Hepatocyte (in vitro differentiated cells): ENCODE measurements at regions not wholly inside any gene's neighbourhood (a gene's known extent, or its start where the extent isn't known, plus 50 kb on each side); places are given as distances from the start of the nearest gene placed in this dataset.

Experiments used
- DNase-seq: peaks from one replicate; pipeline ENCODE4 v3.0.0-alpha.2; 2016; ENCODE audit warnings: low spot score
- H2AFZ ChIP-seq: fragments of 200-600 bp; sonication (generic); 2 replicates; pipeline ENCODE4 v1.6.0; 2016; ENCODE audit warnings: antibody characterized with exemption, mild to moderate bottlenecking
- H3K27ac ChIP-seq: fragments of 200-600 bp; sonication (generic); 2 replicates; pipeline ENCODE4 v1.5.1; 2016; ENCODE audit warnings: mild to moderate bottlenecking
- H3K27me3 ChIP-seq: fragments of 200-600 bp; sonication (generic); 2 replicates; pipeline ENCODE4 v1.6.1; 2016
- H3K36me3 ChIP-seq: fragments of 200-600 bp; sonication (generic); replicated peaks from 2 replicates; pipeline ENCODE4 v1.5.1; 2016; ENCODE audit warnings: low read depth; ENCODE audit not compliant: insufficient read depth
- H3K4me1 ChIP-seq: fragments of 200-600 bp; sonication (generic); 2 replicates; pipeline ENCODE4 v1.5.1; 2016; ENCODE audit warnings: mild to moderate bottlenecking, moderate library complexity; ENCODE audit not compliant: insufficient read depth
- H3K4me2 ChIP-seq: fragments of 200-600 bp; sonication (generic); 2 replicates; pipeline ENCODE4 v1.6.0; 2016
- H3K4me3 ChIP-seq: fragments of 200-600 bp; sonication (generic); 2 replicates; pipeline ENCODE4 v1.5.1; 2016; ENCODE audit warnings: mild to moderate bottlenecking
- H3K79me2 ChIP-seq: fragments of 200-600 bp; sonication (generic); 2 replicates; pipeline ENCODE4 v1.6.0; 2017; ENCODE audit warnings: mild to moderate bottlenecking
- H3K9me2 ChIP-seq: fragments of 200-600 bp; sonication (generic); replicated peaks from 2 replicates; pipeline ENCODE4 v1.6.0; 2017; ENCODE audit warnings: mild to moderate bottlenecking; ENCODE audit not compliant: insufficient read depth
- H3K9me3 ChIP-seq: fragments of 200-600 bp; sonication (generic); 2 replicates; pipeline ENCODE4 v1.5.1; 2016; ENCODE audit warnings: low read depth, mild to moderate bottlenecking
- H4K20me1 ChIP-seq: fragments of 200-600 bp; sonication (generic); 2 replicates; pipeline ENCODE4 v1.6.0; 2016; ENCODE audit warnings: mild to moderate bottlenecking; ENCODE audit not compliant: insufficient read depth, poor library complexity, severe bottlenecking
- EZH2 ChIP-seq: fragments of 200-600 bp; sonication (generic); IDR thresholded peaks from 2 replicates; pipeline ENCODE4 v1.6.1; 2016; ENCODE audit warnings: antibody characterized with exemption, mild to moderate bottlenecking, borderline replicate concordance
- EZH2phosphoT487 ChIP-seq: fragments of 200-600 bp; sonication (generic); IDR thresholded peaks from one replicate; pipeline ENCODE4 v1.6.1; 2018; ENCODE audit warnings: antibody characterized with exemption, mild to moderate bottlenecking, low read depth, moderate library complexity; ENCODE audit not compliant: unreplicated experiment, severe bottlenecking
- WGBS: methylation state at CpG from one replicate; pipeline ENCODE4 v1.1.6; 2016; ENCODE audit warnings: low lambda C conversion rate; ENCODE audit errors: missing lambda C conversion rate; 5-methylcytosine and 5-hydroxymethylcytosine counted together
- TF ChIP-seq, protein P1 (sequence below): fragments of 200-600 bp; sonication (generic); IDR thresholded peaks from 2 replicates; pipeline ENCODE4 v1.5.1; 2016; ENCODE audit warnings: antibody characterized with exemption, mild to moderate bottlenecking; ENCODE audit not compliant: poor library complexity

DNA sequence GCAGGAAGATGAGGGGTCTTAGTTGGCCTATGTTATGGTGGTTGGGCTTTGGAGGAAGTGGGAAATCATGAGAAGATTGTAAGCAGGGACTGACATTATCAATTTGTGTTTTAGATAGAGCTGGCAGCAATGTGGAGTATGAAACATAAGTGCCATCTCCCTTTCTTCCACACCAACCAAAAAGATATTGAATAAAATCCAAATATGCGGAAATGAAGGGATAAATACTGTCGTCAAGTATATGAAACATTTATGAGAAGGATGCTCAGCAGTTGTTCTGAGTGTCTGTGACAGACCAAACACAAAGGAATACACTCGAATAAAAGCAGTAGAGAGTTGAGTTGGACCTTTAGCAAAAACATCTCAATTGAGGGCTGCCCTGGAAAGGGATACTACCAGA, 1090.0 kb upstream of the ZEB2 start:
- no peak for DNase-seq
- no peaks in the 10 kb centered on the region for H3K36me3 ChIP-seq
- no peaks in the 10 kb centered on the region for H4K20me1 ChIP-seq
- no peak overlapping the region for H2AFZ ChIP-seq
- TF ChIP-seq, protein P1, sequence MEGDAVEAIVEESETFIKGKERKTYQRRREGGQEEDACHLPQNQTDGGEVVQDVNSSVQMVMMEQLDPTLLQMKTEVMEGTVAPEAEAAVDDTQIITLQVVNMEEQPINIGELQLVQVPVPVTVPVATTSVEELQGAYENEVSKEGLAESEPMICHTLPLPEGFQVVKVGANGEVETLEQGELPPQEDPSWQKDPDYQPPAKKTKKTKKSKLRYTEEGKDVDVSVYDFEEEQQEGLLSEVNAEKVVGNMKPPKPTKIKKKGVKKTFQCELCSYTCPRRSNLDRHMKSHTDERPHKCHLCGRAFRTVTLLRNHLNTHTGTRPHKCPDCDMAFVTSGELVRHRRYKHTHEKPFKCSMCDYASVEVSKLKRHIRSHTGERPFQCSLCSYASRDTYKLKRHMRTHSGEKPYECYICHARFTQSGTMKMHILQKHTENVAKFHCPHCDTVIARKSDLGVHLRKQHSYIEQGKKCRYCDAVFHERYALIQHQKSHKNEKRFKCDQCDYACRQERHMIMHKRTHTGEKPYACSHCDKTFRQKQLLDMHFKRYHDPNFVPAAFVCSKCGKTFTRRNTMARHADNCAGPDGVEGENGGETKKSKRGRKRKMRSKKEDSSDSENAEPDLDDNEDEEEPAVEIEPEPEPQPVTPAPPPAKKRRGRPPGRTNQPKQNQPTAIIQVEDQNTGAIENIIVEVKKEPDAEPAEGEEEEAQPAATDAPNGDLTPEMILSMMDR = no peak
- TF ChIP-seq EZH2 (no peak), EZH2phosphoT487 (no peak)
- H3K4me3 ChIP-seq = no peak overlapping the region
- no peaks in the 10 kb centered on the region for H3K27me3 ChIP-seq
- no peaks in the 10 kb centered on the region for H3K79me2 ChIP-seq
- 92% methylated on average over 3 of the region's 3 CpGs for WGBS
- H3K4me1 ChIP-seq = no peaks in the 10 kb centered on the region
- H3K9me3 ChIP-seq = no peaks in the 10 kb centered on the region
- no peak overlapping the region for H3K27ac ChIP-seq
- no peak overlapping the region for H3K4me2 ChIP-seq
- no peaks in the 10 kb centered on the region for H3K9me2 ChIP-seq

DNA sequence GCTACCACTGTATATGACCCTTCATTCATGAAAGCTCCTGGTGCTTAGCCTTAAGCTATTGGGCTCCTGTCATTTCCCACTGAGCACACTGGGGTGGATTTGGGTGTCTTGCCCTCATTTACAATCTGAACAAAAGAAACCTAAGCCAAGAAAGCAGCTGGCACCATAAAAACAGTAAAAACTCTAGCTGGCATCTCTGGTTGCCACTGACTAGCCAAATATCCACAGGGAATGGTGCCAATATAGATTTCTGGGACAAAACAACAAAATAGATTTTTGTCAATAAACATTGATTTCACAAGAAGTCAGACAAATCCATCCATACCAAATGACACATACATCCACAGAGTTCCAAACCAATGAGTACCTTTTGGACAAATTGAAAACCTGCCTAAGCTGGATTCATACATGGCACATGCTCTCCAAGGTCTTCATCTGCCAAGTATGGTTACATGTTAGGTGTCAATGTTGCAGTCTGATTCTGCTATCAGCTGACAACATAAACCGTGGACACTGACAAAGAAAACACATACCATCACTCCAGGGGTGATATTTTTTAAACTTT, 1081.5 kb upstream of the ZEB2 start:
- no peak overlapping the region for H2AFZ ChIP-seq
- 96% methylated on average over 1 of the region's 1 CpG for WGBS
- H3K9me3 ChIP-seq = no peaks in the 10 kb centered on the region

DNA sequence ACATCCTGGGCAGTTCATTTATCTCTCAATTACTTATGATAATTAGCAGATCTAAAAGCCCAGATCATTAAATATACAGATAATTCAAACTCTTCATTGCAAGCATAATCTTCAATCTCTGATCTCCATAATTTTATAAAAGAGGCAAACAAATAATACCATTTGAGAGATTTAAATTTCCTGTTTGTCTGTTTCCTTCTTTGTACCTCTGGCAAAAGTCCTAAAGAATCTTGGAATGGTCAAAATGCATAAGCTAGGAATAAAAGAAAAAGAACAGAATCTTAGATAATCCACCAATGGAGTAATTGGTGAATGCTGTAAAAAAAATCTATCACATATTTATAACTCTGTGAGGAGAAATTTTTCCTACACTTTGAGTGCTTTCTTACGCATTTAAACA, 1080.9 kb upstream of the ZEB2 start:
- Histone ChIP-seq H3K4me1 (no peaks in the 10 kb centered on the region), H3K27me3 (no peaks in the 10 kb centered on the region), H4K20me1 (no peaks in the 10 kb centered on the region), H3K27ac (no peak overlapping the region), H3K4me3 (no peak overlapping the region), H3K9me3 (no peaks in the 10 kb centered on the region), H3K79me2 (no peaks in the 10 kb centered on the region), H3K36me3 (no peaks in the 10 kb centered on the region), H3K9me2 (no peaks in the 10 kb centered on the region), H3K4me2 (no peak overlapping the region), H2AFZ (no peak overlapping the region)
- 96% methylated on average over 1 of the region's 1 CpG for WGBS
- no peak for TF ChIP-seq EZH2
- TF ChIP-seq EZH2phosphoT487 = no peak
- TF ChIP-seq, protein P1 = no peak
- DNase-seq = no peak

More for the DNA sequence above, 1081.5 kb upstream of the ZEB2 start:
- H3K4me3 ChIP-seq = no peak overlapping the region
- H4K20me1 ChIP-seq = no peaks in the 10 kb centered on the region
- no peak overlapping the region for H3K4me2 ChIP-seq
- H3K9me2 ChIP-seq = no peaks in the 10 kb centered on the region
- H3K79me2 ChIP-seq = no peaks in the 10 kb centered on the region
- no peaks in the 10 kb centered on the region for H3K36me3 ChIP-seq
- no peak for TF ChIP-seq EZH2
- TF ChIP-seq EZH2phosphoT487 = no peak
- TF ChIP-seq, protein P1 = no peak
- no peaks in the 10 kb centered on the region for H3K4me1 ChIP-seq
- H3K27me3 ChIP-seq = no peaks in the 10 kb centered on the region
- no peak overlapping the region for H3K27ac ChIP-seq
- no peak for DNase-seq

DNA sequence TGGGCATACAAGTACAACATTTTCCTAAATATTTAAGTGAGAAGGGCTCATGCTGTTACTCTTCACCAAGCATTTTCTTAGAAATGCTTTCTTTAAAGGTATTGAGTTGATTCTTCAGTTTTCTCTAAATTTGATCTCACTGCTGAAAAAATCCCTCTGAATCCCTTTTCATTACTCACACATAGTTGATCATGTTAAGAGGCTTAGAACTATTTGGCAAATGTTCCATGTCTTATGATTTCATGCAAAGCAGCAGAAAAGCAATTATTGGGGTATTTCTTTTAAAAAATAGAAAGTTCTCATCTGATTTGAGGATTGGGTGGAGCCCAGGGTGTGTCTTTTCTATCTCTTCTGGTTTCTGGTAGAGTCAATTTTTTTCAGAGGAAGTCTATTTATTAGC, 1079.8 kb upstream of the ZEB2 start:
- Histone ChIP-seq H3K27me3 (no peaks in the 10 kb centered on the region), H2AFZ (no peak overlapping the region), H3K27ac (no peak overlapping the region), H3K79me2 (no peaks in the 10 kb centered on the region), H3K4me1 (no peaks in the 10 kb centered on the region), H3K9me3 (no peaks in the 10 kb centered on the region), H3K4me3 (no peak overlapping the region), H4K20me1 (no peaks in the 10 kb centered on the region), H3K9me2 (no peaks in the 10 kb centered on the region), H3K4me2 (no peak overlapping the region), H3K36me3 (no peaks in the 10 kb centered on the region)
- no peak for TF ChIP-seq EZH2phosphoT487
- TF ChIP-seq, protein P1 = no peak
- TF ChIP-seq EZH2 = no peak
- no peak for DNase-seq
